ENCODE measurements at regions not wholly inside any gene's neighbourhood (a gene's known extent, or its start where the extent isn't known, plus 50 kb on each side); places are given as distances from the start of the nearest gene placed in this dataset.

- no peak overlapping the region for H3K27ac ChIP-seq
- no peak for TF ChIP-seq ZFX (IDR thresholded peaks at IDR 0.05; ENCODE audit: borderline replicate concordance)
- TF ChIP-seq, protein P1, sequence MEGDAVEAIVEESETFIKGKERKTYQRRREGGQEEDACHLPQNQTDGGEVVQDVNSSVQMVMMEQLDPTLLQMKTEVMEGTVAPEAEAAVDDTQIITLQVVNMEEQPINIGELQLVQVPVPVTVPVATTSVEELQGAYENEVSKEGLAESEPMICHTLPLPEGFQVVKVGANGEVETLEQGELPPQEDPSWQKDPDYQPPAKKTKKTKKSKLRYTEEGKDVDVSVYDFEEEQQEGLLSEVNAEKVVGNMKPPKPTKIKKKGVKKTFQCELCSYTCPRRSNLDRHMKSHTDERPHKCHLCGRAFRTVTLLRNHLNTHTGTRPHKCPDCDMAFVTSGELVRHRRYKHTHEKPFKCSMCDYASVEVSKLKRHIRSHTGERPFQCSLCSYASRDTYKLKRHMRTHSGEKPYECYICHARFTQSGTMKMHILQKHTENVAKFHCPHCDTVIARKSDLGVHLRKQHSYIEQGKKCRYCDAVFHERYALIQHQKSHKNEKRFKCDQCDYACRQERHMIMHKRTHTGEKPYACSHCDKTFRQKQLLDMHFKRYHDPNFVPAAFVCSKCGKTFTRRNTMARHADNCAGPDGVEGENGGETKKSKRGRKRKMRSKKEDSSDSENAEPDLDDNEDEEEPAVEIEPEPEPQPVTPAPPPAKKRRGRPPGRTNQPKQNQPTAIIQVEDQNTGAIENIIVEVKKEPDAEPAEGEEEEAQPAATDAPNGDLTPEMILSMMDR (IDR thresholded peaks at IDR 0.05), result no peak
These were observed 114.1 kb upstream of the NPY2R start for GRCh38 chr4:155094201-155094820.

DNA sequence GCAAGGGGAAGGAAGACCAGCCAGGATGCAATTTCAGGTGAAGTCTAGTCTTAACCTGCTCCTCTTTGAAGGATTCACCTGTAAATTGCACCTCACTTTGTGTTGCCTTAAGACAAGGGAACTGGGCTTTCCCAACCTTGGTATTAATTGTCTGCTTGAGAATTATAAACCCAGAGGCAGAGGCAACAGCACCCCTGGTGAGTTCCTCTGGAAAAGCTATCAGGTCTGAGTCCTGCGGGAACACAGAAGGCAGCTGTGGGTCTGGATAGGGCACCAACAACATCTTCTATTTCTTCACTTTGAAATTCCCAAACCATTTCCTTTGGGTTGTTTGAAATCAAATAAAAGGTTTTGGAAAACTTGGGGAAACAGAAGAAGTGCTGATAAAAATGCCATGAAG lies 109.2 kb upstream of the NPY2R start:
- no peak overlapping the region for H3K27ac ChIP-seq
- TF ChIP-seq, protein P1 (IDR thresholded peaks at IDR 0.05), result peak; percentile 23; the same call in 1 of the 2 replicates
- TF ChIP-seq ZFX (IDR thresholded peaks at IDR 0.05; ENCODE audit: borderline replicate concordance), result no peak

DNA sequence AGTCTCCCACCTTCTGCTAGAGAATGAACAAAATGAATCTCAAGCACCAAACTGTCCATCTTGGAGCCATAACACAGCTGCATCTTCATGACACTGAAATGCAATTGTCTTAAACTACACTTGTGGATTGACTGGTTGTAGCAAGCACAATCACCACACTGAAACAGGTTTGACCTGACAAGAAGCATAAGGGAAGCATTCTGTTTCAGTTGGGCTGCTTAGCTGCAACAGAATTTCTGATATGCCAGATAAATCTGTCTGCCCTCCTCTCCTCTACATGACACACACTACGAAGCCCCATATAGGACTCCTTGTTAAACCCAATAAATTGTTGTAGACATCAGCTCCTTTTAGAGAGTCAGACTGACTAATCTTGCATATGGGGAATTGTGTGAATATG lies 101.8 kb upstream of the NPY2R start:
- H3K27ac ChIP-seq, result no peak overlapping the region

GRCh38 chr4:155107059-155107458 lies 101.4 kb upstream of the NPY2R start:
- no peak for TF ChIP-seq ZFX (IDR thresholded peaks at IDR 0.05; ENCODE audit: borderline replicate concordance)
- TF ChIP-seq, protein P1 (IDR thresholded peaks at IDR 0.05), result no peak

More for the DNA sequence above, 101.8 kb upstream of the NPY2R start:
- no peak for TF ChIP-seq ZFX (IDR thresholded peaks at IDR 0.05; ENCODE audit: borderline replicate concordance)
- TF ChIP-seq, protein P1 (IDR thresholded peaks at IDR 0.05), result no peak

GRCh38 chr4:155114790-155115189 lies 93.6 kb upstream of the NPY2R start:
- no peak overlapping the region for H3K27ac ChIP-seq
- TF ChIP-seq, protein P1 (IDR thresholded peaks at IDR 0.05), result no peak
- no peak for TF ChIP-seq ZFX (IDR thresholded peaks at IDR 0.05; ENCODE audit: borderline replicate concordance)

More at GRCh38 chr4:155107059-155107458, 101.4 kb upstream of the NPY2R start:
- H3K27ac ChIP-seq, result no peak overlapping the region

DNA sequence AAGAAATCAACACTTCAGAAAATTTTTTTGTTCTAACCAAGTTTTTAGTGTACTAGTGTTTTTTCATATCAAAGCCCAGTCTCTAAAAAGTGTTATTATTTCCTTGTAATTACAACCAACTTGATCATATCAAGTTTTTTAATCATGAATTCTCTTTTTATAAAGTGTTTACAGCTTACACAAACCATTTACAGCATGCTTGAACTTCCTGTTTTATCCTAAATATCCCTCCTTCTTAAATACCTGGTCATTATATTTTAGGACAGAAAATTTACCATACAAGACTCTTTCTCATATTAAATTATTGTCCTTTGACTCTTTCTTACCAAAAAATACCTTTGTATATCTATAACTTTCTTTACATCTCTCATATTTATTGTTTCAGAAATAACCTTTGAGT lies 89.4 kb upstream of the NPY2R start:
- TF ChIP-seq, protein P1 (IDR thresholded peaks at IDR 0.05), result no peak
- no peak for TF ChIP-seq ZFX (IDR thresholded peaks at IDR 0.05; ENCODE audit: borderline replicate concordance)
- no peak overlapping the region for H3K27ac ChIP-seq

- no peak for TF ChIP-seq ZFX (IDR thresholded peaks at IDR 0.05; ENCODE audit: borderline replicate concordance)
- TF ChIP-seq, protein P1 (IDR thresholded peaks at IDR 0.05), result no peak
- H3K27ac ChIP-seq, result no peak overlapping the region
These were observed 87.9 kb upstream of the NPY2R start for GRCh38 chr4:155120536-155120935.
